GM12891 (cell line): ENCODE measurements at regions not wholly inside any gene's neighbourhood (a gene's known extent, or its start where the extent isn't known, plus 50 kb on each side); places are given as distances from the start of the nearest gene placed in this dataset.
"Not testable (repeated sequence)": the region's sequence is repeated elsewhere in the genome, so short reads cannot be mapped to it uniquely, and the experiment has no call there.

ENCODE experiments used
- DNase-seq: peaks from one replicate; pipeline ENCODE4 v3.0.0; 2011; ENCODE audit warnings: low spot score; ENCODE audit not compliant: insufficient read length
- FAIRE-seq: peaks from 2 replicates; lab custom pipeline; 2011; peaks lifted over from hg19 to GRCh38; lab: Jason Lieb, UNC
- PAX5 ChIP-seq: IDR thresholded peaks from 2 replicates; pipeline ENCODE4 v1.6.1; 2011; ENCODE audit warnings: low read length, moderate library complexity, mild to moderate bottlenecking; ENCODE audit not compliant: insufficient read depth, severe bottlenecking
- POLR2A ChIP-seq: IDR thresholded peaks from 2 replicates; pipeline ENCODE4 v1.6.1; 2011; ENCODE audit warnings: low read depth, low read length, control low read depth
- POLR2AphosphoS5 ChIP-seq: IDR thresholded peaks from 2 replicates; pipeline ENCODE4 v1.6.1; 2011; ENCODE audit warnings: low read depth, low read length, control low read depth
- POU2F2 ChIP-seq: IDR thresholded peaks from 2 replicates; pipeline ENCODE4 v1.6.1; 2011; ENCODE audit warnings: low read depth, mild to moderate bottlenecking, control low read depth, low read length, moderate library complexity
- SPI1 ChIP-seq: IDR thresholded peaks from 2 replicates; pipeline ENCODE4 v1.6.1; 2011; ENCODE audit warnings: low read depth, low read length, control low read depth
- TAF1 ChIP-seq: IDR thresholded peaks from 2 replicates; pipeline ENCODE4 v1.6.1; 2011; ENCODE audit warnings: low read depth, low read length, control low read depth

- no peak for TF ChIP-seq POLR2AphosphoS5
- TF ChIP-seq POU2F2 = no peak
- TF ChIP-seq SPI1 = no peak
- no peak for TF ChIP-seq POLR2A
- TF ChIP-seq TAF1 = no peak
- no peak for TF ChIP-seq PAX5
- DNase-seq = no peak
- FAIRE-seq = no peak
Observed at GRCh38 chr15:77921664-77922063, 155.8 kb downstream of the TBC1D2B start.

GRCh38 chr15:77916966-77917635 is 160.4 kb downstream of the TBC1D2B start:
- DNase-seq, FAIRE-seq: not testable (repeated sequence)

GRCh38 chr15:77915961-77916330 is 161.6 kb downstream of the TBC1D2B start:
- FAIRE-seq, DNase-seq: not testable (repeated sequence)

- no peak for DNase-seq
- FAIRE-seq = no peak
- TF ChIP-seq POU2F2 (no peak), PAX5 (no peak), SPI1 (no peak), TAF1 (no peak), POLR2A (no peak), POLR2AphosphoS5 (no peak)
Observed at GRCh38 chr15:77915261-77915960, 162.1 kb downstream of the TBC1D2B start.

GRCh38 chr15:77914531-77914930 is 163.0 kb downstream of the TBC1D2B start:
- not testable (repeated sequence) for FAIRE-seq, DNase-seq

GRCh38 chr15:77910030-77910911 is 167.2 kb downstream of the TBC1D2B start:
- peak; percentile 90 for FAIRE-seq
- DNase-seq = not testable (repeated sequence)

GRCh38 chr15:77909182-77909940 is 168.2 kb downstream of the TBC1D2B start:
- FAIRE-seq (no peak), DNase-seq (no peak)
- TF ChIP-seq POU2F2 (no peak), PAX5 (no peak), POLR2A (no peak), TAF1 (no peak), SPI1 (no peak), POLR2AphosphoS5 (no peak)

GRCh38 chr15:77908752-77909111 is 168.8 kb downstream of the TBC1D2B start:
- not testable (repeated sequence) for DNase-seq, FAIRE-seq

- TF ChIP-seq POLR2A (no peak), PAX5 (no peak), POU2F2 (no peak), TAF1 (no peak), SPI1 (no peak), POLR2AphosphoS5 (no peak)
- DNase-seq (no peak), FAIRE-seq (peak; percentile 77)
Observed at GRCh38 chr15:77907824-77908751, 169.4 kb downstream of the TBC1D2B start.

GRCh38 chr15:77906062-77906990 is 171.2 kb downstream of the TBC1D2B start:
- FAIRE-seq, DNase-seq: not testable (repeated sequence)
